Activated CD8-positive, alpha-beta memory T cell treated with anti-CD3 and anti-CD28 coated beads for 48 hours (primary cell): ENCODE measurements at regions not wholly inside any gene's neighbourhood (a gene's known extent, or its start where the extent isn't known, plus 50 kb on each side); places are given as distances from the start of the nearest gene placed in this dataset.

Experiments used
- DNase-seq, 3 experiments: peaks; one replicate each; pipeline ENCODE4 v3.0.0-alpha.2; 2020; ENCODE audit warnings: low read depth in 2 of 3, low spot score in 2 of 3

GRCh38 chr12:67116134-67116533 lies 153.0 kb upstream of the CAND1 start:
- no peak for DNase-seq

- DNase-seq, result no peak
Measured at GRCh38 chr12:67122584-67122983, 146.6 kb upstream of the CAND1 start.

- no peak for DNase-seq
Measured at GRCh38 chr12:67137256-67137655, 131.9 kb upstream of the CAND1 start.

GRCh38 chr12:67141296-67142018 lies 127.7 kb upstream of the CAND1 start:
- no peak for DNase-seq

- no peak for DNase-seq
Measured at GRCh38 chr12:67145692-67146091, 123.5 kb upstream of the CAND1 start.

GRCh38 chr12:67147030-67147429 lies 122.1 kb upstream of the CAND1 start:
- DNase-seq, result no peak

- DNase-seq, result no peak
Measured at GRCh38 chr12:67147447-67147846, 121.7 kb upstream of the CAND1 start.

GRCh38 chr12:67148265-67148664 lies 120.9 kb upstream of the CAND1 start:
- DNase-seq, result no peak

GRCh38 chr12:67151886-67152285 lies 117.3 kb upstream of the CAND1 start:
- no peak for DNase-seq

- DNase-seq, result no peak
Measured at GRCh38 chr12:67152451-67152850, 116.7 kb upstream of the CAND1 start.

GRCh38 chr12:67154901-67155300 lies 114.3 kb upstream of the CAND1 start:
- DNase-seq, result no peak

- DNase-seq, result no peak
Measured at GRCh38 chr12:67155863-67156262, 113.3 kb upstream of the CAND1 start.

GRCh38 chr12:67161322-67161918 lies 107.7 kb upstream of the CAND1 start:
- no peak for DNase-seq

GRCh38 chr12:67173258-67173657 lies 95.9 kb upstream of the CAND1 start:
- DNase-seq, result no peak

- no peak for DNase-seq
Measured at GRCh38 chr12:67182551-67182950, 86.6 kb upstream of the CAND1 start.

- DNase-seq, result peak in 1 of 3 experiments; percentile 0
Measured at GRCh38 chr12:67193704-67194103, 75.5 kb upstream of the CAND1 start.

- no peak for DNase-seq
Measured at GRCh38 chr12:67200386-67200785, 68.8 kb upstream of the CAND1 start.

- DNase-seq, result no peak
Measured at GRCh38 chr12:67202011-67202677, 67.0 kb upstream of the CAND1 start.

GRCh38 chr12:67202678-67203012 lies 66.5 kb upstream of the CAND1 start:
- no peak for DNase-seq

GRCh38 chr12:67208281-67209067 lies 60.7 kb upstream of the CAND1 start:
- no peak for DNase-seq

GRCh38 chr12:67211029-67211428 lies 58.1 kb upstream of the CAND1 start:
- DNase-seq, result no peak

- DNase-seq, result no peak
Measured at GRCh38 chr12:67211494-67211893, 57.7 kb upstream of the CAND1 start.
